Activated CD8-positive, alpha-beta memory T cell treated with anti-CD3 and anti-CD28 coated beads for 1 hour (primary cell): ENCODE measurements at regions not wholly inside any gene's neighbourhood (a gene's known extent, or its start where the extent isn't known, plus 50 kb on each side); places are given as distances from the start of the nearest gene placed in this dataset.
"Not testable (repeated sequence)": the region's sequence is repeated elsewhere in the genome, so short reads cannot be mapped to it uniquely, and the experiment has no call there.

Source experiments
- DNase-seq, 2 donors: peaks; one replicate each; pipeline ENCODE4 v3.0.0-alpha.2; 2020; ENCODE audit warnings: low read depth in 1 of 2; ENCODE audit errors: extremely low read depth in 1 of 2

- no peak for DNase-seq
These were observed 324.1 kb upstream of the SFSWAP start for GRCh38 chr12:131386781-131387180.

GRCh38 chr12:131387281-131388163, 323.4 kb upstream of the SFSWAP start:
- no peak for DNase-seq

- DNase-seq: not testable (repeated sequence)
These were observed 322.5 kb upstream of the SFSWAP start for GRCh38 chr12:131388164-131389053.

GRCh38 chr12:131389054-131390013, 321.6 kb upstream of the SFSWAP start:
- DNase-seq: no peak

GRCh38 chr12:131390412-131391334, 320.2 kb upstream of the SFSWAP start:
- no peak for DNase-seq

- DNase-seq: no peak
These were observed 319.5 kb upstream of the SFSWAP start for GRCh38 chr12:131391399-131391798.

- not testable (repeated sequence) for DNase-seq
These were observed 316.1 kb upstream of the SFSWAP start for GRCh38 chr12:131394752-131395151.

- DNase-seq: not testable (repeated sequence)
These were observed 315.6 kb upstream of the SFSWAP start for GRCh38 chr12:131395209-131395684.

- no peak for DNase-seq
These were observed 314.8 kb upstream of the SFSWAP start for GRCh38 chr12:131395971-131396573.

GRCh38 chr12:131397493-131398181, 313.3 kb upstream of the SFSWAP start:
- no peak for DNase-seq

- DNase-seq: no peak
These were observed 311.9 kb upstream of the SFSWAP start for GRCh38 chr12:131399000-131399399.

- DNase-seq: not testable (repeated sequence)
These were observed 310.1 kb upstream of the SFSWAP start for GRCh38 chr12:131400668-131401294.

GRCh38 chr12:131401907-131402633, 308.8 kb upstream of the SFSWAP start:
- not testable (repeated sequence) for DNase-seq

GRCh38 chr12:131402781-131403396, 308.0 kb upstream of the SFSWAP start:
- no peak for DNase-seq

- DNase-seq: no peak
These were observed 307.2 kb upstream of the SFSWAP start for GRCh38 chr12:131403676-131404075.

- DNase-seq: no peak
These were observed 306.2 kb upstream of the SFSWAP start for GRCh38 chr12:131404705-131405104.
